ENCODE measurements at regions not wholly inside any gene's neighbourhood (a gene's known extent, or its start where the extent isn't known, plus 50 kb on each side); places are given as distances from the start of the nearest gene placed in this dataset.
A peak's percentile ranks its signal among the peaks of the same experiment; 100 is the strongest.

GRCh38 chr5:15106530-15107283 lies 235.1 kb upstream of the ANKH start:
- WGBS (ENCODE audit: low lambda C conversion rate): 64% methylated on average over 2 of the region's 2 CpGs
- Histone ChIP-seq H3K9me2 (no peaks in the 10 kb centered on the region), H4K20me1 (ENCODE audit: insufficient read depth) (no peaks in the 10 kb centered on the region), H3K4me2 (no peak overlapping the region), H3K4me3 (ENCODE audit: low read depth in 2 of 2, low read length in 1 of 2) (no peak overlapping the region), H3K9me3 (no peaks in the 10 kb centered on the region), H3K9ac (no peak overlapping the region), H3K27me3 (ENCODE audit: insufficient read depth) (no peaks in the 10 kb centered on the region), H3K4me1 (ENCODE audit: control insufficient read depth in 1 of 2, insufficient read depth in 2 of 2, low read depth in 1 of 2, low read length in 1 of 2) (no peaks in the 10 kb centered on the region), H3F3A (replicated peaks; ENCODE audit: insufficient read depth) (no peaks in the 10 kb centered on the region), H2AFZ (ENCODE audit: low read depth) (no peak overlapping the region), H3K36me3 (replicated peaks in 1 of 2; ENCODE audit: control insufficient read depth in 1 of 2, insufficient read depth in 2 of 2, low read length in 1 of 2) (no peaks in the 10 kb centered on the region), H3K27ac (ENCODE audit: low read depth in 2 of 2, low read length in 1 of 2) (no peak overlapping the region), H3K79me2 (ENCODE audit: insufficient read depth) (no peaks in the 10 kb centered on the region)
- no peak for DNase-seq
- ChIA-PET CTCF (interaction anchor here (0.5 to 5.1 kb wide), 52 partner anchors 8 to 1349 kb away, joined by 3 to 46 read pairs (median 4); no protein-coding TSS in a partner anchor), POLR2A (no interaction called here)
- TF ChIP-seq CHD2 (IDR thresholded peaks at IDR 0.05; ENCODE audit: low read length, partially characterized antibody): no peak
- no peak for TF ChIP-seq RXRA (IDR thresholded peaks at IDR 0.05; ENCODE audit: borderline replicate concordance, low read depth)
- no peak for TF ChIP-seq NFIC (IDR thresholded peaks at IDR 0.05; ENCODE audit: borderline replicate concordance)
- TF ChIP-seq MXI1 (IDR thresholded peaks at IDR 0.05; ENCODE audit: low read depth, low read length): no peak

- POLR2A ChIA-PET: no interaction called here
Measured at GRCh38 chr5:15105799-15106393, 234.3 kb upstream of the ANKH start.

More at GRCh38 chr5:15105799-15106393, 234.3 kb upstream of the ANKH start:
- H4K20me1 ChIP-seq (ENCODE audit: insufficient read depth): no peaks in the 10 kb centered on the region
- H3K4me3 ChIP-seq (ENCODE audit: low read depth in 2 of 2, low read length in 1 of 2): no peak overlapping the region
- CTCF ChIA-PET: interaction anchor here (0.5 to 5.1 kb wide), 60 partner anchors 9 to 1350 kb away, joined by 3 to 46 read pairs (median 4); no protein-coding TSS in a partner anchor
- no peak overlapping the region for H3K27ac ChIP-seq (ENCODE audit: low read depth in 2 of 2, low read length in 1 of 2)
- H3F3A ChIP-seq (replicated peaks; ENCODE audit: insufficient read depth): no peaks in the 10 kb centered on the region
- H3K79me2 ChIP-seq (ENCODE audit: insufficient read depth): no peaks in the 10 kb centered on the region
- H3K27me3 ChIP-seq (ENCODE audit: insufficient read depth): no peaks in the 10 kb centered on the region
- H3K4me2 ChIP-seq: no peak overlapping the region
- DNase-seq: peak; percentile 67
- no peak for TF ChIP-seq FOXM1 (IDR thresholded peaks at IDR 0.05; ENCODE audit: low read depth)
- no peak for TF ChIP-seq NRF1 (IDR thresholded peaks at IDR 0.05; ENCODE audit: low read depth, low read length)
- TF ChIP-seq ZBTB33 (IDR thresholded peaks at IDR 0.05; ENCODE audit: borderline replicate concordance, low read depth): no peak
- TF ChIP-seq SMC3 (IDR thresholded peaks at IDR 0.05; ENCODE audit: low read depth, low read length): peak; percentile 80
- no peak for TF ChIP-seq GATA2 (CRISPR knock-in tag; IDR thresholded peaks at IDR 0.05)
- TF ChIP-seq RAD21 (IDR thresholded peaks at IDR 0.05; ENCODE audit: low read length): peak; percentile 82
- TF ChIP-seq GABPA (IDR thresholded peaks at IDR 0.05; ENCODE audit: low read depth): no peak
- TF ChIP-seq REST (IDR thresholded peaks at IDR 0.05; ENCODE audit: low read depth, low read length): no peak
- no peak for TF ChIP-seq PBX3 (IDR thresholded peaks at IDR 0.05)
- peak; percentile 82 for TF ChIP-seq CTCF (IDR thresholded peaks at IDR 0.05)
- TF ChIP-seq IRF3 (IDR thresholded peaks at IDR 0.05; ENCODE audit: low read depth, low read length): no peak
- no peak for TF ChIP-seq MAX (IDR thresholded peaks at IDR 0.05; ENCODE audit: low read depth)
- no peak overlapping the region for H2AFZ ChIP-seq (ENCODE audit: low read depth)
- no peaks in the 10 kb centered on the region for H3K4me1 ChIP-seq (ENCODE audit: control insufficient read depth in 1 of 2, insufficient read depth in 2 of 2, low read depth in 1 of 2, low read length in 1 of 2)
- 20% methylated on average over 2 of the region's 2 CpGs for WGBS (ENCODE audit: low lambda C conversion rate)
- no peaks in the 10 kb centered on the region for H3K9me3 ChIP-seq
- H3K36me3 ChIP-seq (replicated peaks in 1 of 2; ENCODE audit: control insufficient read depth in 1 of 2, insufficient read depth in 2 of 2, low read length in 1 of 2): no peaks in the 10 kb centered on the region
- H3K9me2 ChIP-seq: no peaks in the 10 kb centered on the region
- H3K9ac ChIP-seq: no peak overlapping the region

All from SK-N-SH (cell line).